GM18508 (cell line): ENCODE measurements at regions not wholly inside any gene's neighbourhood (a gene's known extent, or its start where the extent isn't known, plus 50 kb on each side); places are given as distances from the start of the nearest gene placed in this dataset.

Source experiments
- ATAC-seq: cut with Tn5 transposase; IDR thresholded peaks from one replicate; pipeline ENCODE4 v1.9.1; 2021; ENCODE audit warnings: moderate number of reproducible peaks; ENCODE audit not compliant: insufficient read depth, unreplicated experiment

- peak; percentile 76 for ATAC-seq
Measured at GRCh38 chr15:31472636-31473384, 146.2 kb downstream of the KLF13 start.

GRCh38 chr15:31473385-31474058 lies 146.9 kb downstream of the KLF13 start:
- no peak for ATAC-seq

GRCh38 chr15:31474059-31474868 lies 147.6 kb downstream of the KLF13 start:
- ATAC-seq = no peak

GRCh38 chr15:31476236-31476810 lies 149.7 kb downstream of the KLF13 start:
- ATAC-seq = no peak

GRCh38 chr15:31476866-31477265 lies 150.2 kb downstream of the KLF13 start:
- no peak for ATAC-seq

- ATAC-seq = no peak
Measured at GRCh38 chr15:31477301-31477700, 150.7 kb downstream of the KLF13 start.

- no peak for ATAC-seq
Measured at GRCh38 chr15:31477851-31478701, 151.4 kb downstream of the KLF13 start.

GRCh38 chr15:31478702-31479221 lies 152.1 kb downstream of the KLF13 start:
- ATAC-seq = no peak

- ATAC-seq = no peak
Measured at GRCh38 chr15:31480356-31481025, 153.9 kb downstream of the KLF13 start.

GRCh38 chr15:31481142-31481541 lies 154.5 kb downstream of the KLF13 start:
- no peak for ATAC-seq

GRCh38 chr15:31482122-31482922 lies 155.7 kb downstream of the KLF13 start:
- ATAC-seq = no peak

GRCh38 chr15:31483053-31483985 lies 156.7 kb downstream of the KLF13 start:
- ATAC-seq = no peak

GRCh38 chr15:31483986-31484951 lies 157.6 kb downstream of the KLF13 start:
- no peak for ATAC-seq

GRCh38 chr15:31484986-31485385 lies 158.4 kb downstream of the KLF13 start:
- no peak for ATAC-seq

GRCh38 chr15:31485431-31485830 lies 158.8 kb downstream of the KLF13 start:
- no peak for ATAC-seq

- no peak for ATAC-seq
Measured at GRCh38 chr15:31485911-31486461, 159.4 kb downstream of the KLF13 start.
